ENCODE measurements at regions not wholly inside any gene's neighbourhood (a gene's known extent, or its start where the extent isn't known, plus 50 kb on each side); places are given as distances from the start of the nearest gene placed in this dataset.

GRCh38 chr5:38099205-38100168, 158.9 kb upstream of the EGFLAM start:
- no peak for DNase-seq (ENCODE audit: low spot score)

GRCh38 chr5:38094889-38095288, 163.5 kb upstream of the EGFLAM start:
- DNase-seq (ENCODE audit: low spot score), result no peak

- DNase-seq (ENCODE audit: low spot score), result no peak
These were observed 164.5 kb upstream of the EGFLAM start for GRCh38 chr5:38093855-38094254.

- DNase-seq (ENCODE audit: low spot score), result no peak
These were observed 171.6 kb upstream of the EGFLAM start for GRCh38 chr5:38086777-38087176.

GRCh38 chr5:38079620-38080402, 178.5 kb upstream of the EGFLAM start:
- no peak for DNase-seq (ENCODE audit: low spot score)

GRCh38 chr5:38078161-38078560, 180.2 kb upstream of the EGFLAM start:
- no peak for DNase-seq (ENCODE audit: low spot score)

- DNase-seq (ENCODE audit: low spot score), result no peak
These were observed 180.7 kb upstream of the EGFLAM start for GRCh38 chr5:38077652-38078051.

GRCh38 chr5:38071831-38072694, 186.3 kb upstream of the EGFLAM start:
- no peak for DNase-seq (ENCODE audit: low spot score)

- no peak for DNase-seq (ENCODE audit: low spot score)
These were observed 187.9 kb upstream of the EGFLAM start for GRCh38 chr5:38070304-38070950.

GRCh38 chr5:38069360-38069759, 189.0 kb upstream of the EGFLAM start:
- DNase-seq (ENCODE audit: low spot score), result no peak

GRCh38 chr5:38060354-38060753, 198.0 kb upstream of the EGFLAM start:
- no peak for DNase-seq (ENCODE audit: low spot score)

- no peak for DNase-seq (ENCODE audit: low spot score)
These were observed 198.5 kb upstream of the EGFLAM start for GRCh38 chr5:38059876-38060275.

GRCh38 chr5:38051711-38052511, 206.4 kb upstream of the EGFLAM start:
- DNase-seq (ENCODE audit: low spot score), result no peak

GRCh38 chr5:38048400-38048799, 208.6 kb upstream of the GDNF start:
- DNase-seq (ENCODE audit: low spot score), result no peak

- no peak for DNase-seq (ENCODE audit: low spot score)
These were observed 206.3 kb upstream of the GDNF start for GRCh38 chr5:38046103-38046502.

GRCh38 chr5:38045446-38045845, 205.6 kb upstream of the GDNF start:
- DNase-seq (ENCODE audit: low spot score), result no peak

- no peak for DNase-seq (ENCODE audit: low spot score)
These were observed 200.0 kb upstream of the GDNF start for GRCh38 chr5:38039826-38040225.

GRCh38 chr5:38039091-38039490, 199.2 kb upstream of the GDNF start:
- DNase-seq (ENCODE audit: low spot score), result no peak

- no peak for DNase-seq (ENCODE audit: low spot score)
These were observed 196.9 kb upstream of the GDNF start for GRCh38 chr5:38036765-38037164.

GRCh38 chr5:38032149-38032548, 192.3 kb upstream of the GDNF start:
- no peak for DNase-seq (ENCODE audit: low spot score)

GRCh38 chr5:38031304-38031703, 191.5 kb upstream of the GDNF start:
- DNase-seq (ENCODE audit: low spot score), result no peak
